IMR-90 (cell line): ENCODE measurements at regions not wholly inside any gene's neighbourhood (a gene's known extent, or its start where the extent isn't known, plus 50 kb on each side); places are given as distances from the start of the nearest gene placed in this dataset.

ENCODE experiments used
- ATAC-seq: fragments of 200-7000 bp; cut with Tn5 transposase; 2 replicates; pipeline ENCODE4 v1.9.1; 2020; ENCODE audit warnings: low read depth, mild to moderate bottlenecking, moderate library complexity
- BruUV-seq: library from RNA; stranded (reverse); fragments of 400-500 nt; replicated peaks from 2 replicates; lab custom pipeline; 2021; lab: Mats Ljungman, UMichigan
- CTCF ChIA-PET: fragments of 300-600 bp; formaldehyde crosslinking; extraction: SDS; loops from one replicate; lab custom pipeline; 2021; ENCODE audit warnings: antibody characterized with exemption; lab: Yijun Ruan, JAX
- POLR2A ChIA-PET: fragments of 300-600 bp; sonication (Branson Sonifier 250); formaldehyde crosslinking; loops from one replicate; lab custom pipeline; 2022; ENCODE audit warnings: antibody characterized with exemption; ENCODE audit not compliant: unreplicated experiment; lab: Charles Lee
- DNase-seq: peaks from one replicate; pipeline ENCODE4 v3.0.0; 2013
- H2AFZ ChIP-seq: replicated peaks from 2 replicates; pipeline ENCODE3; 2013; ENCODE audit warnings: low read length, mild to moderate bottlenecking; ENCODE audit not compliant: poor library complexity
- H2AK5ac ChIP-seq: 2 replicates; pipeline ENCODE4 v1.6.1; 2013; ENCODE audit warnings: low read depth, low read length, inconsistent platforms
- H2AK9ac ChIP-seq: replicated peaks from 2 replicates; pipeline ENCODE3; 2013; ENCODE audit warnings: mild to moderate bottlenecking, low read depth, low read length, moderate library complexity; ENCODE audit not compliant: poor library complexity
- H2BK120ac ChIP-seq: 2 replicates; pipeline ENCODE4 v1.6.1; 2013; ENCODE audit warnings: low read depth, low read length, inconsistent platforms
- H2BK15ac ChIP-seq: 3 replicates; pipeline ENCODE4 v1.6.1; 2013; ENCODE audit warnings: low read depth, low read length, inconsistent platforms
- H2BK20ac ChIP-seq: 2 replicates; pipeline ENCODE4 v1.6.1; 2013; ENCODE audit warnings: low read depth, mild to moderate bottlenecking, inconsistent platforms, low read length, moderate library complexity
- H2BK5ac ChIP-seq: 2 replicates; pipeline ENCODE4 v1.6.1; 2013; ENCODE audit warnings: mild to moderate bottlenecking, low read depth, low read length, inconsistent platforms; ENCODE audit not compliant: poor library complexity, severe bottlenecking
- H3K14ac ChIP-seq: replicated peaks from 2 replicates; pipeline ENCODE4 v1.6.1; 2013; ENCODE audit warnings: low read depth, low read length, inconsistent platforms
- H3K18ac ChIP-seq: 2 replicates; pipeline ENCODE4 v1.6.1; 2013; ENCODE audit warnings: low read depth, low read length, control low read depth
- H3K23ac ChIP-seq: 2 replicates; pipeline ENCODE4 v1.6.1; 2013; ENCODE audit warnings: low read depth, low read length, inconsistent platforms
- H3K27ac ChIP-seq: 2 replicates; pipeline ENCODE4 v1.5.1; 2013; ENCODE audit warnings: mild to moderate bottlenecking, control low read depth, low read length; ENCODE audit not compliant: insufficient read depth
- H3K27me3 ChIP-seq: 2 replicates; pipeline ENCODE4 v1.6.1; 2013; ENCODE audit warnings: low read length; ENCODE audit not compliant: control insufficient read depth, insufficient read depth
- H3K36me3 ChIP-seq: 2 replicates; pipeline ENCODE4 v1.6.1; 2013; ENCODE audit warnings: low read length, mixed read lengths; ENCODE audit not compliant: control insufficient read depth, insufficient read depth
- H3K4ac ChIP-seq: 2 replicates; pipeline ENCODE4 v1.6.1; 2013; ENCODE audit warnings: low read depth, low read length, inconsistent platforms
- H3K4me1 ChIP-seq: 2 replicates; pipeline ENCODE4 v1.6.1; 2013; ENCODE audit warnings: low read length, mixed read lengths; ENCODE audit not compliant: control insufficient read depth, insufficient read depth
- H3K4me2 ChIP-seq: 2 replicates; pipeline ENCODE4 v1.6.1; 2013; ENCODE audit warnings: low read depth, mild to moderate bottlenecking, control low read depth, low read length, moderate library complexity
- H3K4me3 ChIP-seq: 2 replicates; pipeline ENCODE4 v1.5.1; 2013; ENCODE audit warnings: low read depth, mild to moderate bottlenecking, control low read depth, low read length, moderate library complexity; ENCODE audit not compliant: insufficient read depth
- H3K56ac ChIP-seq: 2 replicates; pipeline ENCODE4 v1.6.1; 2013; ENCODE audit warnings: low read length, inconsistent platforms; ENCODE audit not compliant: insufficient read depth; ENCODE audit errors: extremely low read depth
- H3K79me1 ChIP-seq, 2 experiments: 2 replicates each; pipeline ENCODE4 v1.6.1; 2013; ENCODE audit warnings: low read length in 2 of 2, inconsistent platforms in 1 of 2, low read depth in 1 of 2
- H3K9ac ChIP-seq: 2 replicates; pipeline ENCODE4 v1.6.1; 2013; ENCODE audit warnings: low read depth, low read length, control low read depth
- H3K9me1 ChIP-seq: 2 replicates; pipeline ENCODE4 v1.6.1; 2013; ENCODE audit warnings: low read length, inconsistent platforms; ENCODE audit not compliant: insufficient read depth
- H3K9me3 ChIP-seq: 2 replicates; pipeline ENCODE4 v1.6.1; 2013; ENCODE audit warnings: low read length; ENCODE audit not compliant: control insufficient read depth, insufficient read depth
- H4K20me1 ChIP-seq: 2 replicates; pipeline ENCODE4 v1.6.1; 2013; ENCODE audit warnings: low read length, inconsistent platforms; ENCODE audit not compliant: insufficient read depth
- H4K5ac ChIP-seq: 2 replicates; pipeline ENCODE4 v1.6.1; 2013; ENCODE audit warnings: mild to moderate bottlenecking, low read depth, low read length, control low read depth
- H4K8ac ChIP-seq, 2 experiments: 2 replicates each; pipeline ENCODE4 v1.6.1; 2013; ENCODE audit warnings: low read depth in 2 of 2, low read length in 2 of 2, control low read depth in 1 of 2, inconsistent platforms in 1 of 2
- H4K91ac ChIP-seq: 2 replicates; pipeline ENCODE4 v1.6.1; 2013; ENCODE audit warnings: low read depth, low read length, inconsistent platforms; ENCODE audit not compliant: insufficient read depth
- CHD1 ChIP-seq: IDR thresholded peaks from 2 replicates; pipeline ENCODE4 v1.6.1; 2012; ENCODE audit warnings: low read depth, low read length, improper control_type of control experiment
- WGBS, 2 experiments: methylation state at CpG; one replicate each; pipeline versions ENCODE4 v1.1.5 to v1.1.7; 2013; ENCODE audit warnings: missing lambda C conversion rate in 2 of 2; ENCODE audit not compliant: insufficient read length in 1 of 2; ENCODE audit errors: extremely low coverage in 2 of 2; 5-methylcytosine and 5-hydroxymethylcytosine counted together
- dilution Hi-C: fragments of 300-500 bp; cut with HindIII; formaldehyde crosslinking; loops from one replicate; pipeline ENCODE4 v1.14.3; 2018; ENCODE audit warnings: low sequenced_read_pairs; ENCODE audit not compliant: unreplicated experiment
- in situ Hi-C: fragments of 300-500 bp; cut with MboI; formaldehyde crosslinking; loops from 3 replicates; pipeline ENCODE4 v1.14.3; 2019; ENCODE audit warnings: low sequenced_read_pairs, inconsistent platforms, mixed read lengths
- intact Hi-C: fragments of 100-400 bp; cut with micrococcal nuclease; formaldehyde crosslinking; loops from 2 replicates; pipeline ENCODE4 v1.10.0; 2022

DNA sequence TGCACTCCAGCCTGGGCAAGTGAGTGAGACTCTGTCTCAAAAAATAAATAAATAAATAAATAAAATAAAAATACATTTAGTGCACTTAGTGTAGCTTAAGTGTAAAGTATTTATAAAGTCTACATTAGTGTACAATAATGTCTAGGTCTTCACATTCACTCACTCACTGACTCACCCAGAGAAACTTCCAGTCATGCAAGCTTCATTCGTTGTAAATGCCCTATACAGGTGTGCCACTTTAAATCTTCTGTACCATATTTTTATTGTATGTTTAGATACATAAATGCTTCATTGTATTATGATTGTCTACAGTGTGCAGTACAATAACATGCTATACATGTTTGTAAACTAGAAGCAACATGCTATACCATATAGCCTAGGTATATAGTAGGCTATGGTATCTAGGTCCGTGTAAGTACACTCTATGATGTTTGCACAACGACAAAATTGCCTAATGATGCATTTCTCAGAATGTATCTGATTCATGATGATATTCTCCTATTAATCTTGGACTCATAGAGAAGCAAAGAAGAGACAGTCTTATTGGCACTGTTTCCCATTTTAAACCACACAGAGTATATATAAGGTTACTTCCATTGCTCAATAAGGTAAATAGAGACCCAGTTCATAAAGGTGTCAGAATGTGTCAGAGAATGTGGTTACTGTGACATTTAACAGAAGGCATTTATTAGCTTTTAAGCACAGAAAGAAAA is 1314.9 kb downstream of the CDH11 start:
- H3K4ac ChIP-seq: no peak overlapping the region
- POLR2A ChIA-PET: no interaction called here
- no peaks in the 10 kb centered on the region for H3K79me1 ChIP-seq
- no peak for TF ChIP-seq CHD1
- H2BK5ac ChIP-seq: no peak overlapping the region
- ATAC-seq (no peak), DNase-seq (no peak)
- intact Hi-C loops (no loop called here), dilution Hi-C loops (no loop called here), in situ Hi-C loops (no loop called here)
- no peak overlapping the region for H2BK15ac ChIP-seq
- H3K14ac ChIP-seq: no peak overlapping the region
- no peak overlapping the region for H3K27ac ChIP-seq
- no peaks in the 10 kb centered on the region for H3K27me3 ChIP-seq
- CTCF ChIA-PET: no interaction called here
- no peak overlapping the region for H2BK20ac ChIP-seq
- no peak overlapping the region for H3K23ac ChIP-seq
- no peak overlapping the region for H3K4me3 ChIP-seq
- no peak overlapping the region for H4K8ac ChIP-seq
- no peaks in the 10 kb centered on the region for H4K20me1 ChIP-seq
- no peak overlapping the region for H4K91ac ChIP-seq
- H3K9me1 ChIP-seq: no peaks in the 10 kb centered on the region
- no peaks in the 10 kb centered on the region for H3K4me1 ChIP-seq
- no TSS peak for BruUV-seq
- no CpG with 5 or more reads among the region's 3 CpGs for WGBS, 2 experiments
- no peak overlapping the region for H2AK9ac ChIP-seq
- no peak overlapping the region for H2BK120ac ChIP-seq
- no peak overlapping the region for H2AK5ac ChIP-seq
- no peak overlapping the region for H3K4me2 ChIP-seq
- no peaks in the 10 kb centered on the region for H3K36me3 ChIP-seq
- no peaks in the 10 kb centered on the region for H3K9me3 ChIP-seq
- no peak overlapping the region for H3K18ac ChIP-seq
- no peak overlapping the region for H2AFZ ChIP-seq
- H4K5ac ChIP-seq: no peak overlapping the region
- no peak overlapping the region for H3K56ac ChIP-seq
- H3K9ac ChIP-seq: no peak overlapping the region
